ENCODE measurements at regions not wholly inside any gene's neighbourhood (a gene's known extent, or its start where the extent isn't known, plus 50 kb on each side); places are given as distances from the start of the nearest gene placed in this dataset.

- DNase-seq (ENCODE audit: extremely low read depth in 1 of 11, low read depth in 9 of 11, low spot score in 4 of 11): no peak
Observed at GRCh38 chr6:54771968-54772367, 74.6 kb upstream of the FAM83B start.

- no peak for DNase-seq (ENCODE audit: extremely low read depth in 1 of 11, low read depth in 9 of 11, low spot score in 4 of 11)
Observed at GRCh38 chr6:54772610-54773009, 74.0 kb upstream of the FAM83B start.

GRCh38 chr6:54775576-54775975 lies 71.0 kb upstream of the FAM83B start:
- DNase-seq (ENCODE audit: extremely low read depth in 1 of 11, low read depth in 9 of 11, low spot score in 4 of 11): no peak

GRCh38 chr6:54776891-54777290 lies 69.7 kb upstream of the FAM83B start:
- DNase-seq (ENCODE audit: extremely low read depth in 1 of 11, low read depth in 9 of 11, low spot score in 4 of 11): no peak

GRCh38 chr6:54778731-54779130 lies 67.8 kb upstream of the FAM83B start:
- no peak for DNase-seq (ENCODE audit: extremely low read depth in 1 of 11, low read depth in 9 of 11, low spot score in 4 of 11)

GRCh38 chr6:54784011-54784410 lies 62.6 kb upstream of the FAM83B start:
- no peak for DNase-seq (ENCODE audit: extremely low read depth in 1 of 11, low read depth in 9 of 11, low spot score in 4 of 11)

GRCh38 chr6:54786154-54786553 lies 60.4 kb upstream of the FAM83B start:
- no peak for DNase-seq (ENCODE audit: extremely low read depth in 1 of 11, low read depth in 9 of 11, low spot score in 4 of 11)

- DNase-seq (ENCODE audit: extremely low read depth in 1 of 11, low read depth in 9 of 11, low spot score in 4 of 11): no peak
Observed at GRCh38 chr6:54787825-54788224, 58.7 kb upstream of the FAM83B start.

Data from renal cortex interstitium (tissue), 11 donors.